Colonic mucosa (tissue), 4 donors: ENCODE measurements at regions not wholly inside any gene's neighbourhood (a gene's known extent, or its start where the extent isn't known, plus 50 kb on each side); places are given as distances from the start of the nearest gene placed in this dataset.
"Not testable (repeated sequence)": the region's sequence is repeated elsewhere in the genome, so short reads cannot be mapped to it uniquely, and the experiment has no call there.

Source experiments
- DNase-seq: peaks from one replicate; pipeline ENCODE4 v3.0.0-alpha.2; 2020
- H3K27ac ChIP-seq: fragments of 200-600 bp; one replicate; pipeline ENCODE4 v1.8.0; 2021
- H3K27me3 ChIP-seq: fragments of 200-600 bp; one replicate; pipeline ENCODE4 v1.8.0; 2021
- H3K36me3 ChIP-seq: fragments of 200-600 bp; one replicate; pipeline ENCODE4 v1.8.0; 2021
- H3K4me1 ChIP-seq: fragments of 200-600 bp; one replicate; pipeline ENCODE4 v1.8.0; 2021; ENCODE audit warnings: mild to moderate bottlenecking
- H3K4me3 ChIP-seq: fragments of 200-600 bp; one replicate; pipeline ENCODE4 v1.8.0; 2021
- H3K9ac ChIP-seq, 2 donors: one replicate each; pipeline ENCODE4 v1.7.0; 2013; ENCODE audit warnings: control low read depth in 2 of 2, low read depth in 2 of 2, low read length in 2 of 2
- H3K9me3 ChIP-seq: fragments of 200-600 bp; one replicate; pipeline ENCODE4 v1.8.0; 2021
- intact Hi-C: fragments of 100-400 bp; cut with DNase I; formaldehyde crosslinking; loops from one replicate; pipeline ENCODE4 v1.14.1; 2022
- TF ChIP-seq, protein P1 (sequence below): fragments of 200-600 bp; IDR thresholded peaks from one replicate; pipeline ENCODE4 v1.8.0; 2022; ENCODE audit warnings: antibody characterized with exemption, mild to moderate bottlenecking
- donor health status: healthy.
- donor health status: DM: no; HTN: no; CAD: no.
- donor health status: DM: no; HTN: no; CAD: no.

DNA sequence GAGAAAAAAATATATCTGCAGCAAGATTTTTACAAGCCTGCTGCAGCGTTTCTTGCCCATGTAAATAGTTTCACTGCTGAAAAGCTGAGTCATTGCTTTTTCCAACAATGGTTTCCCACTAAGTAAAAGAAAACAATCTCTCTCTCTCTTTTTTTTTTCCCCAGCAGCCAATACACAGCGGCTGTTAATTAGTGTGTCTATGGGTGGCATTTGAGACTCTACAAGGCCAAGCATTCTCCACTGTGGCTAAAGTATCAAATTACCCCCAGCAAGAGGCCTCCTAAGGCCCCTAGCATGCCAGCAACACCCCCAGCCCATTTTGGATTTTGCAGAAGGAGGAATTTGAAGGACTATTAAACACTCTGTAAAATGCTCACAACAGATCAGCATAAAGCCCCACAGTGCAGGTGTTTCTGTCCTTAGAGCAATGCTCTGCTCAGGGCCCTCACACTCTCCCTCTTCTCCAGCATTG is 837.4 kb downstream of the TRIML1 start:
- Histone ChIP-seq H3K4me1 (no peaks in the 10 kb centered on the region), H3K27ac (no peak overlapping the region), H3K9ac (no peak overlapping the region), H3K9me3 (no peaks in the 10 kb centered on the region), H3K36me3 (no peaks in the 10 kb centered on the region), H3K27me3 (no peaks in the 10 kb centered on the region), H3K4me3 (no peak overlapping the region)
- TF ChIP-seq, protein P1, sequence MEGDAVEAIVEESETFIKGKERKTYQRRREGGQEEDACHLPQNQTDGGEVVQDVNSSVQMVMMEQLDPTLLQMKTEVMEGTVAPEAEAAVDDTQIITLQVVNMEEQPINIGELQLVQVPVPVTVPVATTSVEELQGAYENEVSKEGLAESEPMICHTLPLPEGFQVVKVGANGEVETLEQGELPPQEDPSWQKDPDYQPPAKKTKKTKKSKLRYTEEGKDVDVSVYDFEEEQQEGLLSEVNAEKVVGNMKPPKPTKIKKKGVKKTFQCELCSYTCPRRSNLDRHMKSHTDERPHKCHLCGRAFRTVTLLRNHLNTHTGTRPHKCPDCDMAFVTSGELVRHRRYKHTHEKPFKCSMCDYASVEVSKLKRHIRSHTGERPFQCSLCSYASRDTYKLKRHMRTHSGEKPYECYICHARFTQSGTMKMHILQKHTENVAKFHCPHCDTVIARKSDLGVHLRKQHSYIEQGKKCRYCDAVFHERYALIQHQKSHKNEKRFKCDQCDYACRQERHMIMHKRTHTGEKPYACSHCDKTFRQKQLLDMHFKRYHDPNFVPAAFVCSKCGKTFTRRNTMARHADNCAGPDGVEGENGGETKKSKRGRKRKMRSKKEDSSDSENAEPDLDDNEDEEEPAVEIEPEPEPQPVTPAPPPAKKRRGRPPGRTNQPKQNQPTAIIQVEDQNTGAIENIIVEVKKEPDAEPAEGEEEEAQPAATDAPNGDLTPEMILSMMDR: no peak
- intact Hi-C loops: no loop called here
- DNase-seq: no peak

DNA sequence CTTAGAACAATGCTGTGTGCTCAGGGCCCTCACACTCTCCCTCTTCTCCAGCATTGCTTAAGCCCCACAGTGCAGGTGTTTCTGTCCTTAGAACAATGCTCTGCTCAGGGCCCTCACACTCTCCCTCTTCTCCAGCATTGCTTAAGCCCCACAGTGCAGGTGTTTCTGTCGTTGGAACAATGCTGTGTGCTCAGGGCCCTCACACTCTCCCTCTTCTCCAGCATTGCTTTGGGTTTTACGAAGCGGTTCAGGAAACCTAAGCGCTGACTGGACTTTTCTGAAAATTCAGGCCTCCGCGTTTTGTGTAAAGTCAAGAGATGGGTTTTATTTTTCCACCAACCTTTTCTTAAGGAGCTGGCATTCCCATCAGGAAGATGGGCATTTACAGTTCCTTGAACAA is 838.0 kb downstream of the TRIML1 start:
- H3K4me3 ChIP-seq, H3K27me3 ChIP-seq, H3K27ac ChIP-seq, H3K9me3 ChIP-seq, H3K9ac ChIP-seq, H3K4me1 ChIP-seq, H3K36me3 ChIP-seq, DNase-seq, intact Hi-C loops: not testable (repeated sequence)

DNA sequence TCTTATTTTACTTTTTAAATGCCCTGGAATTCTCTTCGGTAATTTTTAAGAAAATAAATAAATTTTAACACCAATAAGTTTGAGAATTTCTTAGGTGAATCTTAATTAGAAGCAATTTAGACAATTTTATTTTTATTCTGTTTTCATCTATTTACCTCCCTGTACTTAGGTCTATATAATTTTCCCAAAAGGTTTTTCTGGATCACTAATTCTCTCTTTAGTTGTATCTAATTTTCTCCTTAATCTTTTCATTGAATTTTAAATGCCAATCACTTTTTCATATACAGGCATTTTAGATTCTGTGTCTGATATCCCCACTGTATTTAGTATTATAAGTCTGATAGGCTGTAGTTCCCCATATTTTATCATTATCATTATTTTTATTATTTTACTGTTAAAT is 845.3 kb downstream of the TRIML1 start:
- no peaks in the 10 kb centered on the region for H3K4me1 ChIP-seq
- no peaks in the 10 kb centered on the region for H3K36me3 ChIP-seq
- DNase-seq: no peak
- TF ChIP-seq, protein P1: no peak
- no peak overlapping the region for H3K27ac ChIP-seq
- no peaks in the 10 kb centered on the region for H3K9me3 ChIP-seq
- H3K27me3 ChIP-seq: no peaks in the 10 kb centered on the region
- no peak overlapping the region for H3K4me3 ChIP-seq
- H3K9ac ChIP-seq: no peak overlapping the region
- intact Hi-C loops: no loop called here

DNA sequence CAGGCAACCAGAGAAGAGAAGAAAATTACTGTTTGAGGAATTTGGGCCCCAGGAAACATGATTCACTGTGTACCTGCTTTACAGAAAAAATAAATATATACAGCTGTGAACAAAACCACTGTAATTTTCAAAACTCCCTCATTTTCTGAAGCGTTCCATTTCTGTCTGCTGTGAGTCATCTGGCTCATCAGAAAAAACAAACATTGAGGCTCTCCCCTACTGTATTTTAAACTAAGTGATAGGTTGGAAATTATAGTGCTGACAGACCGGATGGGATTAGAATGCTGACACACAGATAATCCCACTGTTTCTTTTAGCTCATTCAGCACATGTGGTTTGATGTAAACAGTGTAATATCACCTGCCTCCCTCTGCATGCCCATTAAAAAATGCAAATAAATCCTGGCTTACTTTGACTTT is 847.0 kb downstream of the TRIML1 start:
- H3K27me3 ChIP-seq: no peaks in the 10 kb centered on the region
- H3K4me3 ChIP-seq: no peak overlapping the region
- TF ChIP-seq, protein P1: no peak
- no peak for DNase-seq
- H3K27ac ChIP-seq: no peak overlapping the region
- H3K9ac ChIP-seq: no peak overlapping the region
- intact Hi-C loops: no loop called here
- no peaks in the 10 kb centered on the region for H3K36me3 ChIP-seq
- no peaks in the 10 kb centered on the region for H3K9me3 ChIP-seq
- no peaks in the 10 kb centered on the region for H3K4me1 ChIP-seq

DNA sequence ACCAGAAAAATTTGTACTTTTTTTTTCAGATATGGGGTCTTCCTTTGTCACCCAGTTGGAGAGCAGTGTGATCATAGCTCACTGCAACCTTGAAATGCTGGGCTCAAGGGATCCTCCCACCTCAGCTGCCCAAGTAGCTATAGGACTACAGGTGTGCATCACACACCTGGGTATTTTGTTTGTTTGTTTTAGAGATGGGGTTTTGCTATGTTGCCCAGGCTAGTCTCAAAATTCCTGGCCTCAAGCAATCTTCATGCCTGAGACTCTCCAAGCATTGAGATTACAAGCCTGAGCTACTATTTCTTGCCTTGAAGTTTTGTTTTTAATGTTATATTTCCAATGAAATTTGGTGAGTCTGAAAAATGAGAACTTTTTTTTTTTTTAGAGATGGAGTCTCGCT is 847.8 kb downstream of the TRIML1 start:
- intact Hi-C loops: no loop called here
- no peaks in the 10 kb centered on the region for H3K9me3 ChIP-seq
- DNase-seq: no peak
- H3K27me3 ChIP-seq: no peaks in the 10 kb centered on the region
- TF ChIP-seq, protein P1: no peak
- H3K27ac ChIP-seq: no peak overlapping the region
- no peak overlapping the region for H3K9ac ChIP-seq
- no peaks in the 10 kb centered on the region for H3K36me3 ChIP-seq
- no peak overlapping the region for H3K4me3 ChIP-seq
- H3K4me1 ChIP-seq: no peaks in the 10 kb centered on the region

DNA sequence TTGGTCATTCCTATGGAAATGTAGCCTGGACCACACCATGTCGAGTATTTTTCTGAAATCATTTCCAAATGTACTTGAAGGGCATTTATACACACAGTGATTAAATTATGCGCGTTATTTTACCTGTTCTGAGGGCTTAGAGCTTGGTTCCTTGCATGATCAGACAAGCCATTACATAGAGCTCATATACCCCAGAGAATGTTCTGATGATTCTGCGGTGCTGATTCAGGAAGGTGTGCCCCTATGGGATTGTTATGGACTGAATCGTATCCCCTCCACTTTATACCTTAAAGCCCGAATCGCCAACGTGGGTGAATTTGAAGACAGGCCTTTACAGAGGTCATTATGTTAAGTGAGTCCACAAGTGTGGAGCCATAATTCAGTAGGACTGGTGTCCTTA is 848.9 kb downstream of the TRIML1 start:
- TF ChIP-seq, protein P1: no peak
- intact Hi-C loops: no loop called here
- no peaks in the 10 kb centered on the region for H3K4me1 ChIP-seq

More for the DNA sequence above, 848.9 kb downstream of the TRIML1 start:
- Histone ChIP-seq H3K27me3 (no peaks in the 10 kb centered on the region), H3K27ac (no peak overlapping the region), H3K4me3 (no peak overlapping the region), H3K9me3 (no peaks in the 10 kb centered on the region), H3K36me3 (no peaks in the 10 kb centered on the region), H3K9ac (no peak overlapping the region)
- no peak for DNase-seq
